HG03571 (cell line): ENCODE measurements at regions not wholly inside any gene's neighbourhood (a gene's known extent, or its start where the extent isn't known, plus 50 kb on each side); places are given as distances from the start of the nearest gene placed in this dataset.

ENCODE experiments used
- ATAC-seq: cut with Tn5 transposase; IDR thresholded peaks from one replicate; pipeline ENCODE4 v1.9.1; 2021; ENCODE audit not compliant: unreplicated experiment

DNA sequence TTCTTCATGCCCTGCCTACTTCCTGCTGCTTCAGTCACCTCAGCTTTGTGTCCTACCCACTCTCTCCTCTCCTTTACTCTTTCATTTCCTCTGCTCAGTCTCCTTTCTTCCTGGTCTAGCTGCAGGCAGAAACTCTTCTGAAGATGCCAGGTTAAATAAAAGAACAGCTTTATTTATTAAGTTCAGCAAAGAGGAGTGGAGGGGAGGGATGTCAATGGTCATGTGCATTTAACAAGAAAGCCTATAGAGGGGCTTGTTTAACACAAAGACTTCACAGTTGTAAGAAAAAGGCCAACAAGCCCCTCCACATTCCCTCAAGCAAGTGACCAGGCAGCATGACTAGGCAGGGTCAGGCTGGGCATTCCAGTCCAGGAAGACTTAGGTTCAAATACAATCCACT lies 609.2 kb downstream of the INSC start:
- no peak for ATAC-seq

DNA sequence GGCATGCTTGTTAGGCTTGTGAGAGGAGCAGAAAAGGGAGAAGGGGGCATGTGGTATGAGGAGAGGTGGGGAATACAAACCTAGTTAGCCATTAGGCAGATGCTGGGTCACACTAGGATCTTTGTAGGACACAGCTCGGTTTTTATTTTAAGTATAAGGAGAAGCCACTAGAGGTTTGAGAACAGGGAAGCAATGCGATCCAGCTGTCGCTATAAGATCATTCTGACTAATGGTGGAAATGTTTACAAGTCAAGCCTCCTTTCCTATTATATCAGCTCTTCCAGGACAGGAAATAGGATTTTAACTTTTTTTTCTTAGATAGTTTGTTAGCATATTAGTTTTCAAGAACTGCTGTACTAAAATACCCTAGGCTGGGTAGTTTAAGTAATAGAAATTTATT lies 609.9 kb downstream of the INSC start:
- ATAC-seq = no peak

DNA sequence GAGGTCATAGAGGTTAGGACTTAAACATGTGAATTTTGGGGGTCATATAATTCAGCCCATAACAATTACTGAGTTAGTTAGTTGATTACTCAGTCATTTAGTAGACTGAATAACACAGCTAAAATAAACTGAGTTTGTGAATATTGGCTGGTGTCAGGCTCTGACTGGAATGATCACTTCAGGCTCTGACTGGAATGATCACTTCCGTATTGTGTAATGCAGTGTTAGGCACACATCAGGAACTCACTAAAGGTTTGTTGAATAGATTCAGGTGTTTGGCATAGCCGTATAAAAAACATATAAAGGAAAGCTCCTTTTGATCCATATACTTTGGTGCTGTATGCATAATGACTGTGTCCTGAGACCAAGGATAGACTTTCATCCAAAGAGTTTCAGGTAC lies 610.5 kb downstream of the INSC start:
- ATAC-seq = no peak

DNA sequence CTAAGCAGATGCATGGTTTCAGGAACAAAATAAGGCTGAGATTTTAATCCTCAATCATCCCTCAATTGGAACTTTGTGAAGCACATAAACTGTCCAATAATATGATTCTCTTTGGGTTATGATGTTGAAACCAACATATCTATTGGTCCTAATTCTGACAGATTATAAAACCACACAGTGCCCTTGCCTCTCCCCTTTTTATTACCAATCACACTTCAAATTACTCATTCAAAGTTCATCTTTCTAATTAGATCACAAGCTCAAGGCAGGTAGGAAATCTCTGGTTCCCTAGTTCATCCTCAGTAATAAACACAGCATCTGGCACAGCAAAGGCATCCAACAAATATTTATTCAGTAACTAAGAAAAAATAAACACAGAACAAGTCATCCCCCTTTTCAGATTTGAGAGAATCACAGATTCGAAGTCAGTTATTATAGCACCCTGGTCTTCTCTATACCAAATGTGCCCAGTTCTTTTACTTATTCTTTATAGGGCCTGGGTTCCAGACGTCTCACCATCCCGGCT lies 611.6 kb downstream of the INSC start:
- ATAC-seq = no peak

DNA sequence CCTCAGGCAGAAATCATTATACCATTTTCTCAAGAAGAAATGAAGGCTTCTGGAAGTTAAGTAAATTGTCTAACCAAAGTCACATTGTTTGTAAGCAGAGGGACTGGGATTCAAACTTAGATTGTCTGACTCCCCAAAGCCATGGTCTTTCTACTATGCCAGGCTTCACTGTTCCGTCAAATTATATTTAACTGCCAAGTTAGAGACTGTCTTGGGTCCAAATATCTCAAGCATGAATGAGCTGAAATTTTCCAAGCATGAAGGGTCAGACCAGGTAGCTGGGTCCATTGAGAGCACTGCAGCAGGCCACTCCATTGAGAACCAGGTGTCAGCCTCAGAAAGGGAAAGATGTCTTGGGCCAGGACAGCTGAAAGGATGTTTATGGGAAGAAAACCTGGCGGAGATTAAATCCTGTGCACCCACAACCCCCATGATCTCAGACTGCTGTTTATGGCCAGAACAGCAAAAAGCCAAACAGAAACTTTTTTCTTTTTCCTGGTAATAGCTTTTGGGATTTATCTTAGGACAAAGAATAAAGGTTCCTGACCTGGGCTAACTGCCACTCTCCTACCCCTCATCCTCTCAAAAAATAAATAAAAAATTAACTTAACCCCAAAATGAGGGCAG lies 612.3 kb downstream of the INSC start:
- no peak for ATAC-seq

DNA sequence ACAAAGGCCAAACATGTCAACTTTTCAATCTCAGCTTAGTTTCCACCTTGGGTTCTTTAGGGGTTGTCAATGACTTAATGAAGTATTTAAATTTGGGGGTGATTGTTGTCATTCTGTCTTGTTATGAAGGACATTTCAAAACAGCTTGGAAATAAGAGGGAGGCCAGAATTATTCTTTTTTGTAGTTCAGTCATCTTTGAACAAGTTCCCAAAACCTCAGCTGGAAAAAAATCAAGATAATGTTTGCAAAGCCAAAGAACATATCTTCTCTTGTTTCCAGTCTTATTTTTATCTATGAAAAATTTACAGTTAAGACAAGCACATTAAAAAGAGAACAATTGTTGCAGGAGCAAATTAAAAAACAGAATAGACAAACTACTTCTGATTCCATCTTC lies 612.8 kb downstream of the INSC start:
- no peak for ATAC-seq

DNA sequence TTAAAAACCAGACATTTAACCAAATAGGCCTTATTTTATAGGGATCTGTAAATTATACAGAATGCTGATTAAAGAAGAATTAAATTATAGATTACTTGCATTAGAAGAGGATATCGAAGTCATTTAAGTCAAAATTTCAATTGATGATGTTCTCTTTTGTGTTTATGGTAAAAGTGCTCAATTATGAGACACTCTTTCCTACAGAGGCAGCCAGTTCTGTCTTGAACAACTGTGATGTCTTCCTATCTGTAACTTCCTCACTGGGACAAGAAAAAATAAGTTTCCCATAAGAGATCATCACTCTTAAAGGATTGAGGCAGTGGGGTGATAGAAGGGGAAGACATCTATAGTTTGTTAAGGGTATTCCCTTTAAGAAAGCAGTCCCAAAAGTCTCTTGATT lies 613.5 kb downstream of the INSC start:
- ATAC-seq = no peak

DNA sequence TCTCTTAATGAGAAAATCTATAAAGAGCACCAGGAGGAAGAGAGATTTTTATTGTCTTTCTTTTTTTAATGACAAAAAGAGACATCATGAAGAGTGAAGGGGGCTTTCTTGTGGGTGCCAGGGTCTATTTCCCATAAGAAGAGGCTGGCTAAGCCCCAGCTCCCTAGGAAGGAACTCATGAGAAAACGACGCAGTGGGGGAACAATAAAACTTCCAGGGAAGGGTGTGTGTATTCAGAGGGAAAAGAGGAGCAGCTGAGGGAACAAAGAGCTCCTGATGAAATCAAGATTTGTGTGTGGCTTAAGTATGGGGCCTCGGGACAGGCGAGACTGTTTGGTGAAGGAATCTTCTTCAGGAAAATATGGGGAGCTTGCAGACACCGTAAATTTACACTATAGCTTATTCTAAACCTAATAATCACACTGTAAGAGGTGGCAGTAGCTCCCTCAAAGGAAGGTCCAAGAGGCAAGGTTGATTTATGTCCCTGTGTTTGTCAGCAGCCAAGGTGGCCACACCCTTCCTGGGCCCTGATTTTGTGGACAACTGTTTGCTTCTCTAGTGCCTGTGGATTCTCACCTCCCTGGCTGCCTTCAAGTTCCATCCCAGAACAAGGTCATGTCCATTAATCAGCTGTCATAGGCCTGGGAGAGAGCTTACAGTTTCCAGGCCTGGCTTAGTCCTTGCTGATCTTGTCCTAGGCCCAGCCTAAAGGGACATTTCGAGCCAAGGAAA lies 615.7 kb downstream of the INSC start:
- no peak for ATAC-seq

DNA sequence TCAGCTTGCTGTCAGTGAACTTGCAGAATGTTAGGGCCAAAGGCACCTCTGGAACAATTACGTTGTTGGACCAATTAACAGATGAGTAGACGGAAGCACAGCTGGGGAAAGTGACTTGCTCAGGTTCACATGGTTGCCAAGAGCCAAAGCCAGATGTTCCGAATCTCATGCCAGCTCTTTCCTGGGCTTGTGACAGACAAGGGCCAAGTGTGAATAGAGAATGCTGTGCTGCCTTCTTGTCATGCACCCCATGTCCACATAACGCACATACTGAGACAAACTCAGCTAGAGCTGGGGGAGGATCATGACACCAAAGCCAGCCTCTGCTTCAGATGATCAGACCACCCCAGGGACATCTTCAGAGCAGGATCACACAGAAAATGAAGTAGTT lies 616.3 kb downstream of the INSC start:
- no peak for ATAC-seq

DNA sequence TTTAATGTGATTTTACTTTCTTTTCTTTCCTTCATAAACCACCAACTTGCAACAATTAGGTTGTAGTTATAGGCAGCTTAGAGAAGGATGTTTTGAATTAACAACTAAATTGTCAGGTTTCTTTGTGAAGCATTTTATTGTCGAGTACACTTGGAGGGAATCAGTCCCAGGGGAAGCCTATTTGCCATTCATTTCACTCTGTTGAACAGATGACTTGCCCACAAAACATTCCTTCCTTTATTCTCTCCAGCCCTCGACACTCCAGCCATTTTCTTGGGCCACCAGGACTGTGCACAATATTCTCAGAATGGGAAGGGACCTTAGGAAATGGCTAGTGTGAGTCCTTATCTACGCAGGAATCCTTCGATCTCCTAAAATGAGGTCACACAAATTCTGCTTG lies 620.6 kb downstream of the SOX6 start:
- ATAC-seq = no peak

DNA sequence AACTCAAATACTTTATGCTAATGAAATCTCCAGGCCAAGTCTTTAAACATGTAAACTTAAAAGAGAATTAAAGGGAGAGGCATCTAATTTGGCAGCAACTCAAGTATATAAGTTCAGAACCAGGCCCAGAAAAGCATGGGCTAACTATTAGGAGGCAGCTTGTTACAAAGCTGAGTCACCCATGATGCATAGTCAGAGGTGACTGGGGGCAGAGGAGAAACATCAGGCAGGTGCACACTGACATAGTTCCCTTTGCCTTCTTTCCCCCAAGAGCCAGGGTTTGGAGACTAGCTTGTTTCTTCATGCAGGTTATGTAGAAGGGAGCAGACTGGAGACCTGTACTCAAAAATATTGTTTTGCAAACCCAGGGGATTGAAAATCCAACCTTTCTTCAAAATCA lies 619.0 kb downstream of the SOX6 start:
- ATAC-seq = no peak

DNA sequence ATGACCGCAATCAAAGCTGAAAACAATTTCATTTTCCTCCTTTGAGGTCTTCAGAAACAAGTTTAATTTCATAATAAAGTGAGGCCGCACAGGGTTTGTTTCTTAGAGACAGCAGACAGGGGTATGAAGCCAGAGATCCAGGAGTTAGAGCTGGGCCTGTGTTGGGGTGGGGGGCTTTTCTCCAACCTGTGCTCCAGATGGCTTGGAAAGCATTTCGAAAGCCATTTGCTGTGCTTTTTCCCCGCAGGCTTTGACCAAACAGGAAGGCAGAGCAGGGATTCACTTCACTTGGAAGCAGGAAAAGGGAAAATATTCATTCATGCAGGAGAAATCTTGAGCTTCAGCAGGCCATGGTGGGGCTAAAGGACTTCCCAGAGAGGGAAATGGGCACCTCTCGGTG lies 617.4 kb downstream of the SOX6 start:
- no peak for ATAC-seq

DNA sequence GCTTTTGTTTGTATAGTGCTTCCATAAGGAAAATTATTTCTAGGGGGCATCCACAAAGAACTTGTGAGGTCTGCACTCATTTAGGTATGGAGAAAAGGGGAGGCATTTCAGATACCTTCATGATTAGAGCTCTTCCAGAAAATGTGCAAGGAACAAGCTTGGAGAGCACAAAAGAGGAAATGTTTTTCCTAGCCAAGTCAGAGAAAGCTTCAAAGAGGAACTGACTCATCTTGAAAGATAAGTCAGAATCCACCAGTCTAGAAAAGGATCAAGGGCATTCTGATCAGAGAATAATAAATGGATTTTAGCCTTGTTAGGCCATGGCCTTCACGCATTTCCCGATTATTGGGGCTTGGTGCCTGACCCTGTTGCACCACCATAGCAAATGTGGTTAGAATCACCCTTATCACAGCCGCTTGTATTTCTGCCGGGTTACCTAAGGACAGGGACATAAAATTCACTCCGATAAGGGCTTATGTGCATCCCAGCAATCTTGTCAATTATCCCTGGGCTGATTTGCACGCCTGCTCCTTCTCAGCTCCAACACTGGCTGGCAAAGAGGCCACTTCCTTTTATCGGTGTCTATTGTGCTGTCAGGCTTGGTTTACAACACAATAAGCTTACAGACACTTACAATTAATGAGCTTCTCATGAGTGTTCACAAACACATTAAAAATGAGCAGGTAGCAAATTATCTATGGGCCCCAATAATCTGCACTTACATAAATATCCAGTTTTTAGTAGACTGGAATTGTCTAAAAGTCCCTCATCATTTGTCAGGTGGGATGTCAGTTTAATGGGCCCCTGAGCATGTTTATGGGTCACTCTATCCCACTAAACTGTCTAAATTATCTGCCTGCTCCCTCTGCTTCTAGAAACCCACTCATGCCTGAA lies 613.5 kb downstream of the SOX6 start:
- no peak for ATAC-seq

DNA sequence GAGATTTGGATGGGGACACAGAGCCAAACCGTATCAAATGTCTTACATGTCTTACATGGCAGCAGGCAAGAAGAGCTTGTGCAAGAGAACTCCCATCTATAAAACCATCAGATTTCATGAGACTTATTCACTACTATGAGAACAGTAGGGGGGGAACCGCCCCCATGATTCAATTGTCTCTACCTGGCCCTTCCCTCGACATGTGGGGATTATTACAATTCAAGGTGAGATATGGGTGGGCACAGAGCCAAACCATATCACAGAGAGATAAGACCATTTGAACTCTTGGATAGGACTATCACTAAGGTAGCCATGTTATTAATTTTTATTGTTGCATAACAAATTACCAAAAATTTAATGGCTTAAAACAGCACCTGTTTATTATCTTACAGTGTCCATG lies 611.7 kb downstream of the SOX6 start:
- ATAC-seq = no peak

DNA sequence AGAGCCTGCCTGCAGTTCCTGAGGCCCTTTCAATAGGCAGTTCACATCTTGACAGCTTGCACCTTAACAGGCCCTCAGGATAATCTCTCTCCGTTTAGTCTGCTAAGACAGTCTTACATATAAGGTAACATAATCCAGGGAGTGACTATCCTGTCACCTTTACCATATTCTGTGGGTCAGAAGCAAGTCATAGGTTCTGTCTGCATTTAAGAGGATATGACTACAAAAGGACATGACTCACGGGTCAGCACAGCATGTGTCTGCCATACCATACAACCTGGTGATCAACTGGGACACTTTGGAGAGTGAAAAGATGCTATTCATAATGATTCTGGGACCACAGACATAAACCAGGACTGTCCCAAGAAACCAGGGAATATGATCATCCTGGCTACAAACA lies 611.1 kb downstream of the SOX6 start:
- no peak for ATAC-seq

DNA sequence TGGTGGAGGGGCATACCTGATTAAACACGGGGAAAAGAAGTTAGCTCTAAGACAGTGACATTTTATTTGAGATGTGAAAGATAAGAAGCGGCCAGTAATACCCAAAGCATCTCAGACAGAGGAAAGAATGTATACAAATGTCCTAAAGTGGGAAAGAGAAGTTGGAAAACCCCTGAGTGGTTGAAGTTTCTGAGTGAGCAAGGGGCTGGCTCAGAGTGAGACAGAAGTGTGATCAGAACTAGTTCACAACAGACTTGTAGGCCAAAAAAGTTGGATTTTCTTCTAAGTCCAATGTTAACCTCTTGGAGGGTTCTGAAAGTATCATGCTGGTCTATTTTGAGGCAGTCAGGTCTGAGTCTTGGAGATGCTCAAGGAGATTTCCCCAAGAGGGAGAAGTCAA lies 608.7 kb downstream of the SOX6 start:
- ATAC-seq = no peak

DNA sequence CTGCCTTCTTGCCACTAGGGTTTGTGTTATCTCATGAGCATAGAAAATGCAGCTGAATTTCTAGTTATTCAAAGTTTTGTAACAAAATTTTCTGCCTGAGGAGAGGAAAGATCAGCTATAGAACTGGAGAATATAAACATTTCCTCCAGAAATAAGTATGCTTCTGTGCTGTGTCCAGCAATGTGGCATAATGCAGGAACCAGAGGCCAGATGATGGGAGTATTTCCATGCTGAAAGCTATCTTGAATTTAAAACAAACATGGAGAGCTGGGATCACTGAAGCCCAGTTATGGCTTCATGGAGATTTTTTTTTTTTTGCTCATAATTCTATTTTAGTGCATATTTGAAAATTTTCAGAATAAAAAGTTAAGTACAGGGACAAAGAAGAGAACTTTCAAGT lies 608.2 kb downstream of the SOX6 start:
- no peak for ATAC-seq

DNA sequence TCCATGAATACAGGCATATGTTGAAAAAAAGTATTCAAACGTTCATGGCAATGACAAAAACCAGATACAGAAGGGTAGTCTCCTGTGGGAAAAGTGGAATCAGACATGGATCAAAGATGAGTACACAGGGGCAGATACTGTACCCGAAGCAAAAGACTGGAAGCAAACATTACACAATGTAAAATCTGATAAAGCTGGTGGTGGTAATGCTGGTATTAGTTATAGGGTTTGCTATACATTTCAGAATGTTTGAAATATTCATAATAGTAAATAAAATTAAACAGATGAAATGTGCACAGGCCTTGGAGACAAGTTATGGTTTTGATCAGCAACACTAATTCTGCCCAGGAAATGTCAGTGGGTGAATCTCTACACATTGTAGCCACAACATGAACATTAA lies 607.6 kb downstream of the SOX6 start:
- ATAC-seq = no peak

DNA sequence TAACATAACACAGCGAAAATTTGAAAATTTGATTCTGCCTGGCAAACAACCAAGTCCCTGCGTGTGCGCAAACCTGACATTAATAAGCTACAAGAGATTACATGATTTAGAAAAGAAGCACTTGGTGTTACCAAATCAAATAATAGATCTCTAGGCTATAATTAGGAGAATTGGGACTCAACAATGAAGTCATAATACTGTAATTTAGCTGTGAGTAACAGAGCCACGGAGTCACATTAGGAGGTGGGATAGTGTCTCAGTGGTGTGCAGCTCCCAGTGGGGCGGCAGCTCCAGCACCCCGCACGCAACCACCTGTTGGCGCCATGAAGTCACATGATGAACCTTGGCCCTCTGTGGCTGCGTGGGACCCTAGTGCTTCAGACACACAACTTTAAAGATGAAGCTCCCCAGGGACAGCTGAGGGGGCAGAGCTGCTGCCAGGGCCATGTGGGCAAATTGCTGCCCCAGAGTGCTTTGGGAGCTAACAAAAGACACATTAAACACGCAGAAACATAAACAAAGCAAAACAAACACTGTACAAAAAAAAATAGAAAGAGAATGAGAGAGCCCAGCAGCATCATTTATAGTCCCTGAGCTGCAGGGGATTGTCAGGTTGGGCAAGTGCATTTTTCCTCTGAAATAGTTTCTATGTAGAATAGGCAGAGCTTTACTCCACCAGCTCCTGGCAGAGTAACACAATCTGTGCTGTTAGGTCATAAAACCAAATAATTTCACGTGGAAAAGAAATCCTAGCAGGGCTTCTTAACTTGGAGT lies 605.6 kb downstream of the SOX6 start:
- no peak for ATAC-seq

DNA sequence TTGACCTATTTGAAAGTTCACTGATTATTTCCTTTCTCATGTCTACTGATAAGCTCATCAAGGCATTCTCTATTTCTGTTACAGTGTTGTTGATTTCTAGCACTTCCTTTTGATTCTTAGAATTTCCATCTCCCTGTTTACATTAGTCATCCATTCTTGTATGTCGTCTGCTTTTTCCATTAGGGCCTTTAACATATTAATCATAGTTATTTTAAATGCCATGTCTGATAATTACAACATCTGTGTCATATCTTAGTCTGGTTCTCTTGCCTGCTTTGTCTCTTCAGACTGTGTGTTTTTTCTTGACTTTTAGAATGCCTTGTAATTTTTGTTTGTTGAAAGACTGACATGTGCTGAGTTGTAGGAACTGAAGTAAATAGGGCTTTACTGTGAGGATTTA lies 602.1 kb downstream of the SOX6 start:
- ATAC-seq = no peak

DNA sequence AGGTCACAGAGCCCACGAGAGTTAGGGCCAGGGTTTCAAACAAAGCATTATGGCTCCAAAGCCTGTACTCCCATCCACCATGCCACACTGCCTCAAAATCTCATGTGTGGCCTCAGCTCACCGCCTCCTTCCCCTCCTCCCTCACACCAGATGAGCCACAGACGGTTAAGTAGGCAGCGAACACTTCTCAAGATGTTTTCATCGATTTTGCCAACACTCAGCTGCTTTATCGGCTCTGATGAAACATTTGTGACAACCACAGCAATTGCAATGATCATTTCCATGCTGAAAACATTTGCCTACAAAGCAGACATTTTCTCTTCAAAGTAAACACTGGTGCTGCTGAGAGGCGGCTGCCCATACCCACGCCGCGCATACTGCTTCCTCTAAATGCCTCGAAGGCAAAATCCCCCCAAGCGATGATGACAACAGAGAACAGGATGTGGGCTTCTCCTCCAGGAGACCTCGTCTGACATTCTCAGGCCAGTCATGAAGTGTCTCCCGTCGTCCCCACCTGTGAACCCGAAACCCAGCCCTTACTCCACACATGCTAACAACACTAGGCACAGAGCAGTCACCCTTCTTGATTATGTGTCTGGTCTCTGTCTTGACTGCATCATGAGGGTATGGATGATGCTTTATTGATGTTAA lies 599.2 kb downstream of the SOX6 start:
- no peak for ATAC-seq
